ENCODE measurements at regions not wholly inside any gene's neighbourhood (a gene's known extent, or its start where the extent isn't known, plus 50 kb on each side); places are given as distances from the start of the nearest gene placed in this dataset.

- 67% methylated on average over 3 of the region's 3 CpGs for WGBS (ENCODE audit: low lambda C conversion rate)
- Histone ChIP-seq H3K4me3 (replicated peaks in 1 of 3; ENCODE audit: insufficient read depth in 1 of 3, low read depth in 2 of 3, low read length in 3 of 3) (no peak overlapping the region), H3K9me3 (ENCODE audit: low read length) (no peaks in the 10 kb centered on the region), H3K9ac (ENCODE audit: insufficient read depth, low read depth, low read length) (no peak overlapping the region), H3K4me2 (ENCODE audit: low read depth, low read length) (no peak overlapping the region), H3K36me3 (replicated peaks in 1 of 2; ENCODE audit: control insufficient read depth in 1 of 2, insufficient read depth in 2 of 2, low read length in 2 of 2) (no peaks in the 10 kb centered on the region), H4K20me1 (ENCODE audit: insufficient read depth, low read length) (no peaks in the 10 kb centered on the region), H3K27me3 (ENCODE audit: control insufficient read depth in 1 of 2, insufficient read depth in 2 of 2, low read length in 2 of 2) (peaks cover 3 to 55% of the 10 kb centered on the region in 2 experiments; a peak in 4 of 5 replicates), H3K27ac (ENCODE audit: extremely low read length, insufficient read depth, low read length) (no peak overlapping the region), H3K4me1 (ENCODE audit: insufficient read depth, low read length) (peaks cover 12% of the 10 kb centered on the region), H2AFZ (ENCODE audit: low read length) (no peak overlapping the region), H3K79me2 (ENCODE audit: insufficient read depth, low read length) (no peaks in the 10 kb centered on the region)
- in situ Hi-C loops (cut with HindIII; ENCODE audit: extremely low pct_ligation_motif_present, low pct_unique_long_range_greater_than_20kb) (loop anchor here (5.0 to 25.0 kb wide), 3 partner anchors 87 to 547 kb away; no protein-coding TSS in a partner anchor), intact Hi-C loops (cut with micrococcal nuclease; ENCODE audit: unreplicated experiment) (loop anchor here (10.0 kb wide), 1 partner anchor 634 kb away; no protein-coding TSS in a partner anchor)
- FAIRE-seq (no peak), DNase-seq (ENCODE audit: low spot score) (no peak), ATAC-seq (no peak)
- ChIA-PET CTCF (ENCODE audit: low intra/inter-chr PET ratio, low total read pairs) (interaction anchor here (1.6 to 2.7 kb wide), 3 partner anchors 89 to 537 kb away, joined by 8 to 32 read pairs (median 12); no protein-coding TSS in a partner anchor), POLR2A (no interaction called here)
- TF ChIP-seq ZNF878 (CRISPR knock-in tag; IDR thresholded peaks at IDR 0.05) = no peak
- no peak for TF ChIP-seq TBP (CRISPR knock-in tag; IDR thresholded peaks at IDR 0.05)
- TF ChIP-seq ZNF83 (CRISPR knock-in tag; IDR thresholded peaks at IDR 0.05; ENCODE audit: borderline replicate concordance) = no peak
- no peak for TF ChIP-seq NCOR1 (IDR thresholded peaks at IDR 0.05; ENCODE audit: borderline replicate concordance, low read length)
- no peak for TF ChIP-seq ZEB1 (IDR thresholded peaks at IDR 0.05; ENCODE audit: insufficient replicate concordance, low read depth)
- TF ChIP-seq POLR2AphosphoS2 (IDR thresholded peaks at IDR 0.05; ENCODE audit: low read depth, low read length) = no peak
- no peak for TF ChIP-seq ZNF430 (CRISPR knock-in tag; IDR thresholded peaks at IDR 0.05)
- TF ChIP-seq SP4 (CRISPR knock-in tag; IDR thresholded peaks at IDR 0.05) = no peak
- TF ChIP-seq MBD4 (IDR thresholded peaks at IDR 0.05; ENCODE audit: borderline replicate concordance, low read length) = no peak
- TF ChIP-seq ATM (IDR thresholded peaks at IDR 0.05; ENCODE audit: borderline replicate concordance) = no peak
- TF ChIP-seq THAP7 (CRISPR knock-in tag; IDR thresholded peaks at IDR 0.05) = no peak
- no peak for TF ChIP-seq ZNF331 (CRISPR knock-in tag; IDR thresholded peaks at IDR 0.05)
- no peak for TF ChIP-seq ZUFSP (CRISPR knock-in tag; IDR thresholded peaks at IDR 0.05; ENCODE audit: borderline replicate concordance)
- no peak for TF ChIP-seq HNRNPH1 (optimal IDR thresholded peaks at IDR 0.05; ENCODE audit: low read depth, low read length)
- no peak for TF ChIP-seq SUZ12 (IDR thresholded peaks at IDR 0.05; ENCODE audit: low read depth, low read length)
- TF ChIP-seq ZNF788 (CRISPR knock-in tag; IDR thresholded peaks at IDR 0.05; ENCODE audit: borderline replicate concordance) = no peak
- TF ChIP-seq HIVEP1 (CRISPR knock-in tag; IDR thresholded peaks at IDR 0.05) = no peak
- no peak for TF ChIP-seq ZNF326 (CRISPR knock-in tag; IDR thresholded peaks at IDR 0.05; ENCODE audit: borderline replicate concordance)
- no peak for TF ChIP-seq ATF3 (CRISPR knock-in tag; IDR thresholded peaks at IDR 0.05)
- no peak for TF ChIP-seq ETV5 (CRISPR knock-in tag; IDR thresholded peaks at IDR 0.05; ENCODE audit: borderline replicate concordance)
- BruUV-seq (replicated peaks) = no TSS peak
These were observed 131.2 kb upstream of the HAND1 start for GRCh38 chr5:154609251-154609650.
